Retina (tissue), 1 donor: ENCODE measurements at regions not wholly inside any gene's neighbourhood (a gene's known extent, or its start where the extent isn't known, plus 50 kb on each side); places are given as distances from the start of the nearest gene placed in this dataset.
A peak's percentile ranks its signal among the peaks of the same experiment; 100 is the strongest.
"Not testable (repeated sequence)": the region's sequence is repeated elsewhere in the genome, so short reads cannot be mapped to it uniquely, and the experiment has no call there.

Experiments
- DNase-seq: peaks from one replicate; pipeline ENCODE4 v3.0.0-alpha.2; 2016

DNA sequence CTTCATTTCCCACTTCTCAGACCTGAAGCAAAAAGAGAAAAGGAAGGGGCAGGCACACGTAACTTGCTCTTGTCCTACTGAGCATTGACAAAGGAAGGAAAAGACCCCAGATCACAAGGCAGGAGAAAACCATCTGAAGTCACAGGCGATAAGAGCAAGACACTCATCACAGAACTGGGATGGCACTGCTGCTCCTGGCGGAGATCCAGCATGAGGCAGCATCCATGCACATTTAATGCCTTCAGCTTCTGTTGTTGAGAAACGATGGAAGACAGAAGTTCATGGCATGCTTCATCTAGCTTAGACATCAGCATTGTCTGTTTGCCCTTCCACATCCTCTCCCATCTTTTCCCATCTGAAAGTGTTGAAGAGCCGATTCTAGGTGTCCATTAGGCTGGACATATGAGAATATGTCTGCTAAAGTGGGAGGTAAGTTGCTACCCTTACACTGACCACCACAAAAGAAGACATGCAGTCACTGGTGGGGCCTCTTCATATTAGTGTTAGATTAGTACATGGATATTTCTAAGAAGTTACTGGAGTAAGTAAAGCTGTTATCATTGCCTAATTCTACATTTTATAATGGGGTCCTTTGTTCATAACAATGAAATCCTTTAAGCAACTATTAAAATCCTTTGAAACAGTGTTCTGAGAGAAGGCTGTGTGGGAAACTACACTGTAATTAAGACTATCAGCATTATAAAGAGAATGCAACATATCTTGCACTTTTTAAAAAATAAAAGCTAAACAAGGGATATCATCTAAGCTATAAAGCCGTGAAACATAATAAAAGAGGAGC is 618.5 kb downstream of the C6orf118 start:
- no peak for DNase-seq

GRCh38 chr6:164690241-164690640 is 619.2 kb downstream of the C6orf118 start:
- DNase-seq = no peak

DNA sequence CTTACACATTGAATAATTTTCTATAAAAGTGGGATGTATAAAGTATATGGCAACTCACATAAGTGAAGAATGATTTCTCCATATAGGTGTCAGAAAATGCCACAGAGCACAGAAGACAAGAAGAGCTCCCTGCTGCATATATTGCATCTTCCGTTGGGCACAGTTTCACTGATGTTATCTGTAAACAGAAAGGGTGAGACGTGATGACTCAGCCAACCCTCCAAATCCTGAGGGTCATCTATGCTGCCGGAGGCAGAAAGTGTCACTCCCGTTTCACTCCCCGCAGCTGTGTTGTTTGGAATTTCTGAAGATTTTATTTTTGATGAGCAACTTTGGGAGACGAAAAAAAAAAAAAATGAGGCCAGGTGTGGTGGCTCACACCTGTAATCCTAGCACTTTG is 644.1 kb downstream of the C6orf118 start:
- DNase-seq = no peak

GRCh38 chr6:164663634-164664033 is 645.8 kb downstream of the C6orf118 start:
- DNase-seq = no peak

DNA sequence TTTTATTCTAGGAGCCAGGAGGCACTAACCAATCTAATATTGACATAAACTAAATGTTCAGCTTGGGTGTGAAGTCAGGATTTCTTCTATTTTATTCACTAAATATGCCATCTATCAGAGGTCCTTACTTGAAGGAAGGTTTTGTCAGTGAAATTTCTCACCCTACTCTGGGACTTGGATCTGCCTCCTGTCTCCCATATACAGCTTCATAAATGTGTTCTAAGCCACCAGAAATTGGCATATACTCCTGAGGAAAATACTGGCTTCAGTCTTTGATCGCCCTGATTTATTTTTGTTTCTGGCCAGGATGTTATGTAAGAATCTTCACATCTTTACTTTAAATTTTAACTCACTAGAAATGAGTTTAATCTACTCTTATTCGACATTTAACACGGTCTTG is 647.7 kb downstream of the C6orf118 start:
- no peak for DNase-seq

DNA sequence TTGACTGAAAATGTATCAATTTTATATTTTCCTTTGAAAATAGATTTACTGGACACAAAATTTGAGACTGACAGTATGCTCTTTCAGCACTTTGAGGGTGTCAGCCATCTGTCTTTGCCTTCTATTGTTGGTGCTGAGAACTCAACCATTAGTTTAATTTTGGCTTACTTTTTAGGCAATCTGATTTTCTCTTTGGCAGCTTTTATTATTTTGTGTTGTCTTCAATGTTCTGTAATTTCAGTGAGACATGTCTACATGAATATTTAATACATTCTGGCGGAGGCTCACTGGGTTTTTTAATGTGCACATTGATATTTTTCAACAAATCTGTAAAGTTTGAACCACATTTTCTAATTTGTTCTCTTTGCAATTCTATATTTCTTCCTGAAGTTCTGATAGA is 648.6 kb downstream of the C6orf118 start:
- DNase-seq = no peak

- peak; percentile 16 for DNase-seq
These were observed 668.4 kb downstream of the C6orf118 start for GRCh38 chr6:164640956-164641355.

GRCh38 chr6:164628302-164628931 is 681.0 kb downstream of the C6orf118 start:
- no peak for DNase-seq

DNA sequence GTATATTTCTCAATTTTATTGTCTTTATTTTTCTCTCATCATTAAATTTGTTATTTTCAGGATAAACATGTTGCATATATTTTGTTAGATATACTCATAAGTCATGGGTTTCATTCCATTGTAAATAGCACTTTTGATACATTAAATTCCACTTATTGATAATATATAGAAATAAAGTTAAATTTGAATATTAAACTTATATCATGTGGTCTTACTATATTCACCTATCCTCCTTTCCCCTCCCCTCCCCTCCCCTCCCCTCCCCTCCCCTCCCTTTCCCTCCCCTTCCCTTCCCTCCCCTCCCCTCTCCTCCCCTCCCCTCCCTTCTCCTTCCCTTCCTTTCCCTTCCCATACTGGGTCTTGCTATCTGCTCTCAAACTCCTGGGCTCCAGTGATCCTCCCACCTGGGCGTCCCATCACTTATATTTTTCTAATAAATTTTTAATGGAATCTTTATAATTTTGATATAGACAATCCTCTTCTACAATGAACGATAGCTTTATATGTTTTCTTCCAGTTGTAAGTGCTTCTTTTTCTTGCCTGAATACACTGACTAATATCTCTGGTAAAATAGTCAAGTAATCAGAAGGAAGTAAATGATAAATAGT is 692.4 kb downstream of the C6orf118 start:
- no peak for DNase-seq

DNA sequence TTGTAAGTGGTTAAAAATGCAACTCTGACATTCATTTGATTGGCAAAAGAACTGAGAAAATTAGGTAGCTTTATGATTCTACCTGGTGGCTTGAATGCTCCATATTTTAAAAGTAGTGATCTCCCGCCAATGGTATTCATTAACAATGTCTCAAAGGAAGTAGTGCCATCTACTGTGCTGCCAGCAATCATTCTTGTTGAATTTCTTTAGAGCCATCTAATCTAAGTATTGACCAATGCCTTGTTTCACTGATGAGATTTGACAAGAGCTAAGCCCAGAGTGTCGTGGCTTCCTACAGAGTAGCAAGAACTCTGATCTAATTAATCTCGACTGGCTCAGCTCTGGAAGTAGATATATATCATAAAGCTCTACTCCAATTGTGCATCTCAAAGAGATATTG is 696.7 kb downstream of the C6orf118 start:
- DNase-seq = peak; percentile 56

DNA sequence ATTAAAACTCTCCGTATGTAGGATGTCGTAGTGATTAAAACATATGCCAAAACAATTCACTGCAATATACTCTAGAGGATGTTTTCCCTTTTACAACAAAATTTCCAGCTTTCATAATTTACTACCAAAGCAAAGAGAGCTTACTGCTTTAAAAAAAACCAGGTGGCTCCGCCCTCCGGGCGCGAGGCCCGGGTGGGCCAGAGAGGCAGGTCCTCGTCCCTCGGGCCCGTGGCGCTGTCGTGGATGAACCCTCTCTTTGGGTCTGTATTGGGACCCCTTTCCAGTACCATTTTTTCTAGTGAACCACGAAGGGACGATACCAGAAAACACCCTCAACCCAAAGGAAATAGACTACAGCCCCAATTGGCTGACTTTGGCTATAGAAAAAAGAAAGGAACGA is 698.5 kb downstream of the C6orf118 start:
- not testable (repeated sequence) for DNase-seq

- DNase-seq = not testable (repeated sequence)
These were observed 707.0 kb downstream of the C6orf118 start for GRCh38 chr6:164602415-164602814.

DNA sequence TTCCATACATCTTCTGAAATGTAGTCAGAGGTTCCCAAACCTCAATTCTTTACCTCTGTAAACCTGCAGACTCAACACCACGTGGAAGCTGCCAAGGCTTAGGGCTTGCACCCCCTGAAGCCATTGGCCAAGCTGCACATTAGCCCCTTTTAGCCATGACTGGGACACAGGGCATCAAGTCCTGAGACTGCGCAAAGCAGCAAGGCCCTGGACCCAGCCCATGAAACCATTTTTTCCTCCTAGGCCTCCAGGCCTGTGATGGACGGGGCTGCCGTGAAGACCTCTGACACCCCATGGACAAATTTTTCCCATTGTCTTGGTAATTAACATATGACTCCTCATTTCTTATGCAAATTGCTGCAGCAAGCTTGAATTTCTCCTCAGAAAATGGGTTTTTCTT is 727.8 kb downstream of the C6orf118 start:
- DNase-seq = no peak

DNA sequence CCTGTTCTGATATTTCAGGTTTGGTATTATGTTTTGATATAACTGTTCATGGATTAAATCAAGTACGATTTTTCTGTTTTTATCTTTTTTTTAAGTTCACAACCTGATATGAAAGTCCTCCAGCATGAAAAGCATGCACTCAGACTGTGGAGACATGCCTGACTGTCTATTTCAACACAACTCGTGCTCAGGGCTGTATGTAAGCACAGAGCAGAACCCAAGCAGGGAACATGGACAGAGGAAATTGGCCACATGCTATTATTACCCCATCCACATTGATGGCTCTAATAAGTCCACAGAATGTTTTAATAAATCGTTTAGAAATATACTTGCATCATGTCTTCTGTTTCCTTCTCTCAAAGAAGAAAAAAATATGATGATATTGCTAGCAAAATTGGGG is 730.4 kb downstream of the C6orf118 start:
- no peak for DNase-seq

DNA sequence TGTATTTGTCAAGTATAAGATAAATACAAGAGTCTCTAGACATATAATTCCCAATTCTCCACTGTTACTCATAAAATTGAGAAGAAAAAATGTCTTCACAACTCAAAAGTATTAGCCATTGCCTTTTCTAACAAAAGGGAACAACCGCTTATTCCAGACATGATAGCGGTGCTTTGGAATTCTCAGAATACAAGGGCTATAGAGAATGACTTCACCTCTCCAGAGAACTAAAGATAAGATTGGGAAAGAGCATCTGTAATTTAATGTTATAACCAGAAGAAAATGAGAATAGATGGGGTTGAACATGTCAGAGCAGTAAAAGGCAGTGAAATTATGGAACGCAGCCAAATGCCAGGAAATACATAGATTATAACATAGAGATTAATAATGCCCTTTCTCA is 730.8 kb downstream of the C6orf118 start:
- DNase-seq = no peak

DNA sequence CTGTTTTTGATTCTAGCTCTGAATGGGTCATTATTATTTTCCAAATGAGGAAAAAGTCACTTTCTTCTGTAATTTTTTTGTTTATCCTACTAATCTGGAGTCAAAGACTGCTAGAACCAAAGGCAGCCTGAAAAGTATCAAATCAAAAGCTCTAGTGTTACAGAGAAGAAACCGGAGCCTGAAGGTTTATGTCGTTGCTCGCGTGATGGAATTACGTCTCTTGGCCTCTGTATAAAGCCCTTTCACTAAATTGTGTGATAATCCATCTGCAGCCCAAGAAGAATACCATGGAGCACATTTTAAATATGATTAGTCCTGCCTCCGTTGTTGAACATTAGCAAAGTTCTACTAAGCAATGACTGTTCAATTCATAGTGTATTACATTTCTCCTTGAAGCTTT is 738.6 kb downstream of the C6orf118 start:
- DNase-seq = no peak

DNA sequence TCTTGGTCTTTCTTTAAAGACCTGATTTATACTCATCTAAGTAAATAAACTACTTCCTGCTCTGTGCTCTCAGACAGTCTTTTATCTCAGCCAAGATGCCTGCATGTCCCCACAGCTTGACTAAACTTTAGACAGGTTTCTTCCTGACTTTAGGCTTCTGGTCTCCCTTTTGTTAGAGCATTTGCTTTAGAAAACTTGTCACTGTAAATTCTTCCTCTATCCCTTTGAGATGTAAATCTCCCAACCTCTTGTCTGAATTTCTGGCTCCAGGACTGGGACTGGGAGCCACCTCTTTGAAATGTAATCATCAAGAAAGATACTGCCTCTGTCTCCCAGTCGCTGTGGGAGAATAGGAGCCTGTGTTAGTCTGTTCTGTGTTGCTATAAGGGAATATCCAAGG is 739.9 kb downstream of the C6orf118 start:
- no peak for DNase-seq

- peak; percentile 56 for DNase-seq
These were observed 745.5 kb downstream of the C6orf118 start for GRCh38 chr6:164563924-164564323.

DNA sequence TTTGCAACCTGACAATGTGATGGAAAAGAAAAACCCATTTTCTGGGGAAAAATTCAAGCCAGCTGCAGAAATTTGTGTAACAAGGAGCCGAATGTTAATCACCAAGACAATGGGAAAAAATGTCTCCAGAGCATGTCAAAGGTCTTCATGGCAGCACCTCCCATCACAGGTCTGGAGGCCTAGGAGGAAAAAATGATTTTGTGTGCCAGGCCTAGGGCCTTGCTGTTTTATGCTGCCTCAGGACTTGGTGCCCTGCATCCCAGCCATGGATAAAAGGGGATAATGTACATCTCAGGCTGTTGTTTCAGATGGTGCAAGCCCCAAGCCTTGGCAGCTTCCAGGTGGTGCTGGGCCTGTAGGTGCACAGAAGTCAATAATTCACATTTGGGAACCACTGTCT is 747.7 kb downstream of the C6orf118 start:
- DNase-seq = no peak

DNA sequence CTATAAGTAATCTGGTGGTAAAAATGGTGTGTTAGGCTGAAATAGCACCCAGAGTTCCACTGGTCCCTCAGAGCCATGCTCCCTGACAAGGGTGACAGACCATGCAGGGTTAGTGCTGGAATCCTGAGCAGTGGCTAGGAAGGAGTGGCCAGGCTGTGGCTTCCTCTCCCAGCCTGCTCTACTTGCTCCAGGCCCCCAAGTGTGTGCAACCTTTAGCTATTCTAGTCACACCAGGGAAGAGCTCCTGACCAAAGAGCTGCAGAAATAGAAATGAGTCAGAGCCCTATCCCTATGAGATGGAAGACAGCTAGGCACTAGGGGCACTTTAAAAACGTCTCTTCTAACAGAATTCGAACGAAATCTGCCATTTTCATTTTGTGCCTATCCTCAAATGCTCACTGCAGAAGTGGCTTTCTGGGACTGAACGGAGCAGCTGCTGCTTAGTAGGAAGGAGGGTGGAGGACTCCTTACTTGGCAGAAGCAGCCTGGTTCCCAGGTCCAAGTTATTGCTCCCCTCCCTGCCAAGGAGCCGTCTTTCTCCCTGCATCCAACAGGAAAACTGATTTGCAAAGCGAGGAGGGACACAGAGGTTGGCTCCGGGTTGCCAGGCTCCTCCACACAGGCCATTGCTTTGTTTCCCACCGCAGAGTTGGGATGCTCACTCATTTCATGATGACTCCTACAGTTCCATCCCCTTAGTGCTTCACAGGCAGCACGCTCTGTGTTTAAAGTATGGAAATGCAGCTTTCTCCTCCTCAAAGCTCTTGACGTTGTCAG is 754.5 kb downstream of the C6orf118 start:
- no peak for DNase-seq

DNA sequence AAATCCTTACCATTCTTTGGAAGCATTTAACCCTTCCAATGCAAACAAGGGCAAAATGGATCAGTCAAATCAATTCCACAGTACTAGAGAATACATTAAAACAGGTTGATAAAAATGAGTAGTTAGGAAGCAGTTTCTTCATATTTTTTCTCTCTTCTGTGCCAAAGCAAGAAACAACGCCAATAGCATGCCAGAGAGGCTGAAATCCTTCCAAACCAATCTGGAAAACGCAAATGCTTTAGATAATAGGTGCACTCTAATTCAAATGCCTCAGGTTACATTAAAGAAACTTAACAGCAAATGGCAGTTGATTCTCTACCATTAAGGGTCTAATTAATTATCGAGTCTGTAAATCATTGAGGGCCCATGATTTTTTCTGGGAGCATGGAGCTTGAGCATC is 755.2 kb downstream of the C6orf118 start:
- no peak for DNase-seq

- no peak for DNase-seq
These were observed 757.7 kb downstream of the C6orf118 start for GRCh38 chr6:164551706-164552105.

GRCh38 chr6:164547076-164547475 is 762.3 kb downstream of the C6orf118 start:
- no peak for DNase-seq
